K562 (cell line): ENCODE measurements at regions not wholly inside any gene's neighbourhood (a gene's known extent, or its start where the extent isn't known, plus 50 kb on each side); places are given as distances from the start of the nearest gene placed in this dataset.

ENCODE experiments used
- EP300 ChIP-seq: IDR thresholded peaks from 2 replicates; pipeline ENCODE4 v1.6.1; 2012; ENCODE audit warnings: low read length, improper control_type of control experiment
- EZH2 ChIP-seq: IDR thresholded peaks from 2 replicates; pipeline ENCODE4 v1.6.1; 2012; ENCODE audit warnings: low read depth, mild to moderate bottlenecking, inconsistent platforms, low read length, borderline replicate concordance
- MYNN ChIP-seq, 2 experiments: sonication (generic); formaldehyde crosslinking in 1 of 2; IDR thresholded peaks; 2 replicates each; pipeline versions ENCODE4 v1.5.0 to v1.6.1; 2016 to 2020; ENCODE audit warnings: antibody characterized with exemption in 1 of 2, missing genetic modification reagents in 1 of 2
- NFATC3 ChIP-seq: fragments of 450-650 bp; IDR thresholded peaks from 2 replicates; pipeline ENCODE4 v1.6.1; 2017; ENCODE audit warnings: mild to moderate bottlenecking
- NR2F6 ChIP-seq: fragments of 450-650 bp; formaldehyde crosslinking; IDR thresholded peaks from 2 replicates; pipeline ENCODE4 v1.4.0; 2020; ENCODE audit warnings: mild to moderate bottlenecking
- POLR2G ChIP-seq: fragments of 200-400 bp; formaldehyde crosslinking; IDR thresholded peaks from 2 replicates; pipeline ENCODE4 v1.6.1; 2017; ENCODE audit warnings: low read depth, mild to moderate bottlenecking, antibody characterized with exemption, low read length, moderate library complexity
- SMC3 ChIP-seq: conservative IDR thresholded peaks from 2 replicates; pipeline ENCODE4 v1.6.1; 2011; ENCODE audit warnings: low read depth, low read length, improper control_type of control experiment; ENCODE audit not compliant: insufficient read depth
- TSHZ1 ChIP-seq: fragments of 250-450 bp; sonication (Bioruptor Pico); IDR thresholded peaks from 2 replicates; pipeline ENCODE4 v1.4.0; 2020; ENCODE audit warnings: mild to moderate bottlenecking, moderate library complexity
- ZNF274 ChIP-seq: IDR thresholded peaks from 2 replicates; pipeline ENCODE4 v1.6.1; 2011; ENCODE audit warnings: low read depth, mild to moderate bottlenecking, low read length, moderate library complexity, borderline replicate concordance
- TF ChIP-seq, protein P1 (sequence below), 2 experiments: fragments of 450-650 bp; conservative IDR thresholded peaks; 2 replicates each; pipeline ENCODE4 v1.6.1; 2017; ENCODE audit warnings: mild to moderate bottlenecking in 2 of 2, moderate library complexity in 2 of 2

DNA sequence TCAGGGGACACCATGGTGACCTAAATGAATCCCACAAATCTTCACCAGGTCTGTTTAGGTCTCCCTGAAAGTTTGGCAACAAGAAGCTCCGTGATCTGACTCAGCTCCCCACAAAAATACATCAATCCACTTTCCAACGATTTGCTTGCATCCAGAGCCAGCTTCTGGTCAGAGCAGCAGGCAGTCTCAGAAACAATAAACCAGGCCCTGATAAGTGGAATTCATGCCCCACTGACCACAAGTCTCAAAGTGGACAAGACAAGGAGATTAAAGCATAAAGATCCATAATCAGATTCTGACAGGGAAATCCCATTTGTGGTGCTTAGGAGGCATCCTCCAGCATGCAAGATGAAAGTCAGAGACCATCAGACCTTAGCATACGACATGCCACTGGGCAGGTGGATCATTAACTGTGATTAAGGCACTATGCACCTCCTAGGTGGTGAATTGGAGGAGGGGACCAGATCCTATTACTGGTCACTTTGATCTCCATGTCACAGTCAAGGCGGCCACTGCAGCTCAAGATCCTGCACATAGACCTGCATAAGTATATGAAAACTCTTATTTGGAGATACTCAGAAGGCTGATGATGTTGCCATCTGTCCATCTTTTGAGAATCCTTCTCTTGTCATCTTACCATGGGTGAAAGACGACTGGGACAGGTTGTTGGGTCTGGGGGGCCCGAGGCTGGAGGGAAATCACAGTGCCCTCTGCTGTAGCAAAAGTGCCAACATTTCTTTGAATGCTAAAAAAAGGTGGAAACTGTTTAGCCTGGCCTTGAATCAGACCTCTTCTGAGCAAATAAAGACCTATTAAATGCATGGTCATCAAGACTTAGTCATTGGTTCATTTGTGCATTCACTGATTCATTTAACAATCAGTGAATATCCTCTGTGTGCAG, 309.2 kb upstream of the CCL2 start:
- no peak for TF ChIP-seq SMC3
- TF ChIP-seq EZH2: no peak
- no peak for TF ChIP-seq POLR2G
- TF ChIP-seq NR2F6 (CRISPR knock-in tag): no peak
- no peak for TF ChIP-seq TSHZ1 (CRISPR knock-in tag)
- TF ChIP-seq, protein P1, sequence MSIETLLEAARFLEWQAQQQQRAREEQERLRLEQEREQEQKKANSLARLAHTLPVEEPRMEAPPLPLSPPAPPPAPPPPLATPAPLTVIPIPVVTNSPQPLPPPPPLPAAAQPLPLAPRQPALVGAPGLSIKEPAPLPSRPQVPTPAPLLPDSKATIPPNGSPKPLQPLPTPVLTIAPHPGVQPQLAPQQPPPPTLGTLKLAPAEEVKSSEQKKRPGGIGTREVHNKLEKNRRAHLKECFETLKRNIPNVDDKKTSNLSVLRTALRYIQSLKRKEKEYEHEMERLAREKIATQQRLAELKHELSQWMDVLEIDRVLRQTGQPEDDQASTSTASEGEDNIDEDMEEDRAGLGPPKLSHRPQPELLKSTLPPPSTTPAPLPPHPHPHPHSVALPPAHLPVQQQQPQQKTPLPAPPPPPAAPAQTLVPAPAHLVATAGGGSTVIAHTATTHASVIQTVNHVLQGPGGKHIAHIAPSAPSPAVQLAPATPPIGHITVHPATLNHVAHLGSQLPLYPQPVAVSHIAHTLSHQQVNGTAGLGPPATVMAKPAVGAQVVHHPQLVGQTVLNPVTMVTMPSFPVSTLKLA (conservative IDR thresholded peaks at IDR 0.05): no peak
- TF ChIP-seq ZNF274: no peak
- TF ChIP-seq EP300: no peak
- TF ChIP-seq NFATC3: no peak
- TF ChIP-seq MYNN (IDR thresholded peaks at IDR 0.05): no peak
- no peak for TF ChIP-seq MYNN (CRISPR knock-in tag; IDR thresholded peaks at IDR 0.05)
